D721Med (cell line): ENCODE measurements at regions not wholly inside any gene's neighbourhood (a gene's known extent, or its start where the extent isn't known, plus 50 kb on each side); places are given as distances from the start of the nearest gene placed in this dataset.

Source experiments
- DNase-seq: peaks from one replicate; pipeline ENCODE4 v3.0.0; 2011; ENCODE audit warnings: low spot score; ENCODE audit not compliant: insufficient read length
- FAIRE-seq: peaks from 2 replicates; lab custom pipeline; 2011; peaks lifted over from hg19 to GRCh38; lab: Jason Lieb, UNC
- CTCF ChIP-seq: IDR thresholded peaks from 2 replicates; pipeline ENCODE4 v1.5.1; 2012; ENCODE audit warnings: mild to moderate bottlenecking, control low read depth; ENCODE audit not compliant: insufficient read depth; ENCODE audit errors: missing control alignments

- peak; percentile 83 for FAIRE-seq
- DNase-seq, result no peak
Measured at GRCh38 chr3:22587446-22587845, 615.7 kb upstream of the UBE2E2 start.

GRCh38 chr3:22593638-22594037, 609.5 kb upstream of the UBE2E2 start:
- DNase-seq (no peak), FAIRE-seq (no peak)
- TF ChIP-seq CTCF, result no peak

More at GRCh38 chr3:22587446-22587845, 615.7 kb upstream of the UBE2E2 start:
- TF ChIP-seq CTCF, result no peak

GRCh38 chr3:22594990-22595389, 608.1 kb upstream of the UBE2E2 start:
- no peak for DNase-seq
- no peak for FAIRE-seq

GRCh38 chr3:22606461-22606860, 596.7 kb upstream of the UBE2E2 start:
- FAIRE-seq (no peak), DNase-seq (no peak)
- no peak for TF ChIP-seq CTCF

More at GRCh38 chr3:22594990-22595389, 608.1 kb upstream of the UBE2E2 start:
- no peak for TF ChIP-seq CTCF

- no peak for TF ChIP-seq CTCF
- DNase-seq, result no peak
- no peak for FAIRE-seq
Measured at GRCh38 chr3:22606938-22607337, 596.2 kb upstream of the UBE2E2 start.

- FAIRE-seq, result no peak
- TF ChIP-seq CTCF, result no peak
- DNase-seq, result no peak
Measured at GRCh38 chr3:22608093-22608492, 595.0 kb upstream of the UBE2E2 start.

GRCh38 chr3:22608721-22609120, 594.4 kb upstream of the UBE2E2 start:
- DNase-seq, result no peak
- no peak for TF ChIP-seq CTCF
- no peak for FAIRE-seq
